Lower lobe of right lung (tissue), 2 donors: ENCODE measurements at regions not wholly inside any gene's neighbourhood (a gene's known extent, or its start where the extent isn't known, plus 50 kb on each side); places are given as distances from the start of the nearest gene placed in this dataset.
A peak's percentile ranks its signal among the peaks of the same experiment; 100 is the strongest.
"Not testable (repeated sequence)": the region's sequence is repeated elsewhere in the genome, so short reads cannot be mapped to it uniquely, and the experiment has no call there.

Source experiments
- ATAC-seq, 2 donors: fragments of 200-7000 bp; cut with Tn5 transposase; one replicate each; pipeline ENCODE4 v1.9.1; 2020 to 2022; ENCODE audit warnings: mild to moderate bottlenecking in 2 of 2, moderate library complexity in 2 of 2
- DNase-seq: peaks from one replicate; pipeline ENCODE4 v3.0.0-alpha.2; 2020
- H3K27ac ChIP-seq: fragments of 200-600 bp; one replicate; pipeline ENCODE4 v1.8.0; 2022
- H3K27me3 ChIP-seq: fragments of 200-600 bp; one replicate; pipeline ENCODE4 v1.8.0; 2022; ENCODE audit warnings: low read depth
- H3K36me3 ChIP-seq: fragments of 200-600 bp; one replicate; pipeline ENCODE4 v1.8.0; 2022; ENCODE audit warnings: mild to moderate bottlenecking
- H3K4me1 ChIP-seq: fragments of 200-600 bp; one replicate; pipeline ENCODE4 v1.8.0; 2022
- H3K4me3 ChIP-seq: fragments of 200-600 bp; one replicate; pipeline ENCODE4 v1.8.0; 2022; ENCODE audit warnings: mild to moderate bottlenecking
- H3K9me3 ChIP-seq: fragments of 200-600 bp; one replicate; pipeline ENCODE4 v1.8.0; 2022
- CTCF ChIP-seq: fragments of 200-600 bp; IDR thresholded peaks from one replicate; pipeline ENCODE4 v1.8.0; 2022; ENCODE audit warnings: antibody characterized with exemption, mild to moderate bottlenecking
- intact Hi-C: fragments of 100-400 bp; cut with DNase I; formaldehyde crosslinking; loops from one replicate; pipeline ENCODE4 v1.11.0; 2022
- donor health status: DM: no; HTN: yes; CAD: no; lungs with severe emphysema.

- no peak for TF ChIP-seq CTCF
- Histone ChIP-seq H3K27me3 (no peaks in the 10 kb centered on the region), H3K4me3 (no peak overlapping the region), H3K27ac (peak overlapping the region; percentile 62), H3K36me3 (no peaks in the 10 kb centered on the region), H3K9me3 (no peaks in the 10 kb centered on the region), H3K4me1 (peaks cover 22% of the 10 kb centered on the region)
- peak; percentile 88 for ATAC-seq
- intact Hi-C loops: no loop called here
- peak; percentile 69 for DNase-seq
Observed at GRCh38 chr15:98076021-98076816, 115.7 kb downstream of the ARRDC4 start.

- Histone ChIP-seq H3K4me1 (peaks cover 22% of the 10 kb centered on the region), H3K36me3 (no peaks in the 10 kb centered on the region), H3K9me3 (no peaks in the 10 kb centered on the region), H3K27me3 (no peaks in the 10 kb centered on the region), H3K4me3 (no peak overlapping the region), H3K27ac (no peak overlapping the region)
- no peak for TF ChIP-seq CTCF
- DNase-seq: peak; percentile 56
- ATAC-seq: peak; percentile 75 to 86
- intact Hi-C loops: no loop called here
Observed at GRCh38 chr15:98077186-98077585, 116.7 kb downstream of the ARRDC4 start.

- no peaks in the 10 kb centered on the region for H3K9me3 ChIP-seq
- no peaks in the 10 kb centered on the region for H3K36me3 ChIP-seq
- TF ChIP-seq CTCF: no peak
- no peak overlapping the region for H3K27ac ChIP-seq
- peaks cover 16% of the 10 kb centered on the region for H3K4me1 ChIP-seq
- no peak overlapping the region for H3K4me3 ChIP-seq
- ATAC-seq: no peak
- intact Hi-C loops: no loop called here
- no peak for DNase-seq
- no peaks in the 10 kb centered on the region for H3K27me3 ChIP-seq
Observed at GRCh38 chr15:98080791-98081190, 120.3 kb downstream of the ARRDC4 start.

GRCh38 chr15:98083203-98083910 is 122.9 kb downstream of the ARRDC4 start:
- intact Hi-C loops: no loop called here
- TF ChIP-seq CTCF: no peak
- Histone ChIP-seq H3K27ac (no peak overlapping the region), H3K4me3 (no peak overlapping the region), H3K36me3 (no peaks in the 10 kb centered on the region), H3K27me3 (no peaks in the 10 kb centered on the region), H3K4me1 (no peaks in the 10 kb centered on the region), H3K9me3 (no peaks in the 10 kb centered on the region)
- no peak for DNase-seq
- ATAC-seq: no peak

- Histone ChIP-seq H3K4me3 (no peak overlapping the region), H3K27me3 (no peaks in the 10 kb centered on the region), H3K4me1 (no peaks in the 10 kb centered on the region), H3K9me3 (no peaks in the 10 kb centered on the region), H3K36me3 (no peaks in the 10 kb centered on the region), H3K27ac (no peak overlapping the region)
- no peak for DNase-seq
- intact Hi-C loops: no loop called here
- no peak for ATAC-seq
- TF ChIP-seq CTCF: peak; percentile 65
Observed at GRCh38 chr15:98085003-98085639, 124.6 kb downstream of the ARRDC4 start.

- intact Hi-C loops, H3K27ac ChIP-seq, H3K4me1 ChIP-seq, H3K36me3 ChIP-seq, H3K4me3 ChIP-seq, H3K27me3 ChIP-seq, H3K9me3 ChIP-seq, DNase-seq: not testable (repeated sequence)
- peak; percentile 95 to 98 for ATAC-seq
Observed at GRCh38 chr15:98088307-98088945, 127.9 kb downstream of the ARRDC4 start.

GRCh38 chr15:98089352-98089751 is 128.8 kb downstream of the ARRDC4 start:
- H3K9me3 ChIP-seq, intact Hi-C loops, H3K27me3 ChIP-seq, DNase-seq, H3K4me3 ChIP-seq, H3K4me1 ChIP-seq, H3K36me3 ChIP-seq, ATAC-seq, H3K27ac ChIP-seq: not testable (repeated sequence)

GRCh38 chr15:98097986-98098385 is 137.5 kb downstream of the ARRDC4 start:
- H3K36me3 ChIP-seq, H3K27ac ChIP-seq, H3K9me3 ChIP-seq, H3K4me1 ChIP-seq, H3K27me3 ChIP-seq, H3K4me3 ChIP-seq, ATAC-seq, intact Hi-C loops, DNase-seq: not testable (repeated sequence)
